Kidney (tissue), 13 donors: ENCODE measurements at regions not wholly inside any gene's neighbourhood (a gene's known extent, or its start where the extent isn't known, plus 50 kb on each side); places are given as distances from the start of the nearest gene placed in this dataset.

Experiments
- DNase-seq, 5 donors: peaks; one replicate each; pipeline ENCODE4 v3.0.0-alpha.2; 2013 to 2020
- FAIRE-seq: peaks from 2 replicates; lab custom pipeline; 2012; peaks lifted over from hg19 to GRCh38; lab: Jason Lieb, UNC
- H3K27ac ChIP-seq, 2 donors: one replicate each; pipeline ENCODE4 v1.7.0; 2013; ENCODE audit warnings: low read depth in 2 of 2, low read length in 2 of 2, inconsistent platforms in 1 of 2
- H3K27me3 ChIP-seq: one replicate; pipeline ENCODE4 v1.7.1; 2013; ENCODE audit warnings: low read length, inconsistent platforms; ENCODE audit not compliant: control insufficient read depth, insufficient read depth
- H3K36me3 ChIP-seq, 3 donors: one replicate each; pipeline versions ENCODE4 v1.7.0 to v1.7.1; 2013; ENCODE audit warnings: low read length in 3 of 3, control low read depth in 1 of 3, inconsistent platforms in 1 of 3; ENCODE audit not compliant: insufficient read depth in 3 of 3, control insufficient read depth in 2 of 3
- H3K4me1 ChIP-seq, 3 donors: one replicate each; pipeline versions ENCODE4 v1.7.0 to v1.7.1; 2013; ENCODE audit warnings: low read length in 3 of 3, inconsistent platforms in 1 of 3, low read depth in 1 of 3; ENCODE audit not compliant: control insufficient read depth in 2 of 3, insufficient read depth in 2 of 3
- H3K4me3 ChIP-seq, 3 donors: one replicate each; pipeline versions ENCODE4 v1.7.0 to v1.8.1; 2013; ENCODE audit warnings: low read length in 3 of 3, control low read depth in 1 of 3, inconsistent platforms in 1 of 3
- H3K9ac ChIP-seq, 3 donors: one replicate each; pipeline versions ENCODE4 v1.7.0 to v1.7.1; 2013; ENCODE audit warnings: low read length in 3 of 3, control low read depth in 1 of 3, inconsistent platforms in 1 of 3
- H3K9me3 ChIP-seq, 3 donors: one replicate each; pipeline versions ENCODE4 v1.7.0 to v1.7.1; 2013; ENCODE audit warnings: low read length in 3 of 3, control low read depth in 1 of 3, inconsistent platforms in 1 of 3; ENCODE audit not compliant: control insufficient read depth in 2 of 3, insufficient read depth in 1 of 3
- intact Hi-C: fragments of 100-400 bp; cut with DNase I; formaldehyde crosslinking; loops from one replicate; pipeline ENCODE4 v1.11.1; 2022
- TF ChIP-seq, protein P1 (sequence below): IDR thresholded peaks from 3 replicates; pipeline ENCODE4 v1.5.1; 2012; ENCODE audit warnings: mild to moderate bottlenecking, moderate library complexity, borderline replicate concordance; ENCODE audit not compliant: insufficient read depth; ENCODE audit errors: extremely low read depth
- donor health status: control.
- donor health status: control.
- donor health status: control.
- donor health status: control.
- donor health status: control.
- donor health status: DM: yes; HTN: yes; CAD: no.
- donor health status: Normal renal cell carcinoma (clear cell type).

DNA sequence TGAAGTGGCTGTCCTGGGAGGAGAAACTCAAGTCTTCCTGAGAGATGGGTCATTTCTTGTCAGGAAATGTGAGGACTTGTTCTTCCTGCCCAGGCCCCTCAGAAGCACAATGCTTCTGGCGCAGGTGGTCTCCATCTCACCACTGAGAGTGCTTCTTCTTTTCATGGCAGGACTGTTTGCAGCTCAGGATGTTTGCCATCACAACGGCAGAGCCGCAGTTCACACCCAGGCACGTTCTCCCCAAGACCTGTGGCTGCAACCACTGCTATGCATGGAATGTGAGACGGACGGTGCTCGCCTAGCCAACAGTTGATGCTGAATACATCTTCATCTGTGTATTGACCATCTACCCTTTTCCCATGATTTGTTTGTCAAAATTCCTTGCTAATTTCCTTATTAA is 216.3 kb downstream of the GADD45G start:
- Histone ChIP-seq H3K27ac (no peak overlapping the region), H3K9me3 (no peaks in the 10 kb centered on the region), H3K4me3 (no peak overlapping the region), H3K27me3 (no peaks in the 10 kb centered on the region), H3K4me1 (no peaks in the 10 kb centered on the region), H3K9ac (no peak overlapping the region), H3K36me3 (no peaks in the 10 kb centered on the region)
- DNase-seq = no peak
- intact Hi-C loops = no loop called here
- no peak for FAIRE-seq
- TF ChIP-seq, protein P1, sequence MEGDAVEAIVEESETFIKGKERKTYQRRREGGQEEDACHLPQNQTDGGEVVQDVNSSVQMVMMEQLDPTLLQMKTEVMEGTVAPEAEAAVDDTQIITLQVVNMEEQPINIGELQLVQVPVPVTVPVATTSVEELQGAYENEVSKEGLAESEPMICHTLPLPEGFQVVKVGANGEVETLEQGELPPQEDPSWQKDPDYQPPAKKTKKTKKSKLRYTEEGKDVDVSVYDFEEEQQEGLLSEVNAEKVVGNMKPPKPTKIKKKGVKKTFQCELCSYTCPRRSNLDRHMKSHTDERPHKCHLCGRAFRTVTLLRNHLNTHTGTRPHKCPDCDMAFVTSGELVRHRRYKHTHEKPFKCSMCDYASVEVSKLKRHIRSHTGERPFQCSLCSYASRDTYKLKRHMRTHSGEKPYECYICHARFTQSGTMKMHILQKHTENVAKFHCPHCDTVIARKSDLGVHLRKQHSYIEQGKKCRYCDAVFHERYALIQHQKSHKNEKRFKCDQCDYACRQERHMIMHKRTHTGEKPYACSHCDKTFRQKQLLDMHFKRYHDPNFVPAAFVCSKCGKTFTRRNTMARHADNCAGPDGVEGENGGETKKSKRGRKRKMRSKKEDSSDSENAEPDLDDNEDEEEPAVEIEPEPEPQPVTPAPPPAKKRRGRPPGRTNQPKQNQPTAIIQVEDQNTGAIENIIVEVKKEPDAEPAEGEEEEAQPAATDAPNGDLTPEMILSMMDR = no peak

DNA sequence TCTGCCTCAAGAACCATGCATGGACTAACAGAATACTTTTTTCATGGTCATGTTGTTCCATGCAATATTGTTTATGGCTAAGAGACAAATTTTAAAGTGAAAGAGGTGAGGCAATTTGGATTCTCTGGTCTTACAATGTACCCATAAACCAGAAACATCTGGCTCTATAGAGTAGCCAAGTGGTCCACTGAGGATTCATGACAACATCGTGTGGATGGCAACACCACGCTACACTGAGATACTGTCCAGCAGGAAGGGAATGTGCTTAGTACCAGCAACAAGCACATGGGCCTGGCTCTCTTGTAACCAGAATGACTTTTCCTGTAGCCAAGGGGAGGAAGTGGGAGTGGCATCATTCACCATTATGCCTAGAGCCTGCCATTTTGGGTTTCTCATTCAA is 218.2 kb downstream of the GADD45G start:
- TF ChIP-seq, protein P1 = no peak
- Histone ChIP-seq H3K9me3 (no peaks in the 10 kb centered on the region), H3K27ac (no peak overlapping the region), H3K9ac (no peak overlapping the region), H3K27me3 (no peaks in the 10 kb centered on the region), H3K36me3 (no peaks in the 10 kb centered on the region), H3K4me1 (no peaks in the 10 kb centered on the region), H3K4me3 (no peak overlapping the region)
- DNase-seq = no peak
- intact Hi-C loops = no loop called here
- FAIRE-seq = no peak

DNA sequence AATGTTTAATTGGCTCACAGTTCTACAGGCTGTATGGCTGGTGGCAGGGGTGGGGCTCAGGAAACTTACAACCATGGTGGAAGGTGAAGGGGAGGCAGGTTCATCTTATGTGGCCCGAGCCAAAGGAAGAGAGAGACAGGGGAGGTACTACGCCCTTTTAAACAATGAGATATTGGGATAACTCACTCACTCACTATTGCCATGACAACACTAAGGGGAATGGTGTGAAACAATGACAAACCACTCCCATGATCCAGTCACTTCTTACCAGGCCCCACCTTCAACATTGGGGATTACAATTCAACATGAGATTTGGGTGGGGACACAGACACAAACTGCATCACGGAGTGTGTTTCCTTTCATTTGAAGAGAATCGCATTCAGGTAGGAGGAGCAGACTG is 220.9 kb downstream of the GADD45G start:
- TF ChIP-seq, protein P1 = no peak
- peaks cover 0 to 4% (median 0%) of the 10 kb centered on the region in 3 donors for H3K9me3 ChIP-seq
- H3K27ac ChIP-seq = no peak overlapping the region
- no peaks in the 10 kb centered on the region for H3K27me3 ChIP-seq
- H3K9ac ChIP-seq = no peak overlapping the region
- H3K36me3 ChIP-seq = no peaks in the 10 kb centered on the region
- FAIRE-seq = no peak
- no peak for DNase-seq
- no peak overlapping the region for H3K4me3 ChIP-seq
- intact Hi-C loops = no loop called here
- H3K4me1 ChIP-seq = no peaks in the 10 kb centered on the region

DNA sequence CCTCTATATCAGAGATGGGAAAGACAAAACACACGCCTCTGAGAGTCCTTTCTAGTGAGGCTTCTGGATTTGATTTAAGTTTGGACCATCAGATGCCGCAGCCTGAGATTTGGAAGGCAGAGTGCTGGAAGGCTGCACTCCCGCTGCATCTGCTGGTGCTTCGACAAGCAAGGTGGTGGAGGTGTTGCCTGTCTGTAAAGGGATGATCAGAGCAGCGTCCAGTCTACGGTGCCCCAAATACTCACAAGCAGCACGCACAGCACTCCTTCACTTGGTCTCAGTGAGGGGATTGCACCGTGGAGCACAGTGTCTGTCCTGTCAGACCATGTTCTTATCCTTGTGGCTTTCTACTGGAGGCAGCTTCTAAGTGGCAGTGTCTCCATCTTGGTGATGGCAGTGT is 221.4 kb downstream of the GADD45G start:
- Histone ChIP-seq H3K27me3 (no peaks in the 10 kb centered on the region), H3K4me1 (no peaks in the 10 kb centered on the region), H3K4me3 (no peak overlapping the region), H3K36me3 (no peaks in the 10 kb centered on the region), H3K27ac (no peak overlapping the region), H3K9ac (no peak overlapping the region), H3K9me3 (peaks cover 0 to 4% (median 0%) of the 10 kb centered on the region in 3 donors)
- no peak for DNase-seq
- intact Hi-C loops = no loop called here
- TF ChIP-seq, protein P1 = no peak
- FAIRE-seq = no peak
